HG02970 (cell line): ENCODE measurements at regions not wholly inside any gene's neighbourhood (a gene's known extent, or its start where the extent isn't known, plus 50 kb on each side); places are given as distances from the start of the nearest gene placed in this dataset.
"Not testable (repeated sequence)": the region's sequence is repeated elsewhere in the genome, so short reads cannot be mapped to it uniquely, and the experiment has no call there.

ENCODE experiments used
- ATAC-seq: cut with Tn5 transposase; IDR thresholded peaks from one replicate; pipeline ENCODE4 v1.9.1; 2021; ENCODE audit warnings: mild to moderate bottlenecking, moderate library complexity, moderate number of reproducible peaks; ENCODE audit not compliant: unreplicated experiment, low FRiP score

- ATAC-seq, result not testable (repeated sequence)
Observed at GRCh38 chr2:90253306-90253705, 1561.8 kb downstream of the RPIA start.

- ATAC-seq, result not testable (repeated sequence)
Observed at GRCh38 chr2:90266888-90267287, 1575.4 kb downstream of the RPIA start.

GRCh38 chr2:90287751-90288150 is 1596.3 kb downstream of the RPIA start:
- ATAC-seq, result not testable (repeated sequence)

GRCh38 chr2:90288396-90288795 is 1596.9 kb downstream of the RPIA start:
- ATAC-seq, result not testable (repeated sequence)

GRCh38 chr2:90289291-90289980 is 1598.0 kb downstream of the RPIA start:
- ATAC-seq, result not testable (repeated sequence)

- ATAC-seq, result not testable (repeated sequence)
Observed at GRCh38 chr2:90290701-90291100, 1599.2 kb downstream of the RPIA start.

- ATAC-seq, result not testable (repeated sequence)
Observed at GRCh38 chr2:90291168-90291883, 1599.9 kb downstream of the RPIA start.

- not testable (repeated sequence) for ATAC-seq
Observed at GRCh38 chr2:90291934-90292333, 1600.5 kb downstream of the RPIA start.

GRCh38 chr2:90292451-90292850 is 1601.0 kb downstream of the RPIA start:
- ATAC-seq, result not testable (repeated sequence)

- not testable (repeated sequence) for ATAC-seq
Observed at GRCh38 chr2:90293224-90293623, 1601.8 kb downstream of the RPIA start.

GRCh38 chr2:90293806-90294205 is 1602.3 kb downstream of the RPIA start:
- not testable (repeated sequence) for ATAC-seq

GRCh38 chr2:90295036-90295750 is 1603.7 kb downstream of the RPIA start:
- not testable (repeated sequence) for ATAC-seq

- not testable (repeated sequence) for ATAC-seq
Observed at GRCh38 chr2:90296484-90296777, 1605.0 kb downstream of the RPIA start.

- ATAC-seq, result not testable (repeated sequence)
Observed at GRCh38 chr2:90297701-90298100, 1606.2 kb downstream of the RPIA start.

GRCh38 chr2:90298126-90298755 is 1606.8 kb downstream of the RPIA start:
- ATAC-seq, result not testable (repeated sequence)

- not testable (repeated sequence) for ATAC-seq
Observed at GRCh38 chr2:90298983-90299382, 1607.5 kb downstream of the RPIA start.

- ATAC-seq, result not testable (repeated sequence)
Observed at GRCh38 chr2:90322982-90323381, 1631.5 kb downstream of the RPIA start.

GRCh38 chr2:90323612-90324558 is 1632.4 kb downstream of the RPIA start:
- not testable (repeated sequence) for ATAC-seq

GRCh38 chr2:90324672-90325071 is 1633.2 kb downstream of the RPIA start:
- ATAC-seq, result not testable (repeated sequence)
